ENCODE measurements at regions not wholly inside any gene's neighbourhood (a gene's known extent, or its start where the extent isn't known, plus 50 kb on each side); places are given as distances from the start of the nearest gene placed in this dataset.

- TF ChIP-seq, protein P1, sequence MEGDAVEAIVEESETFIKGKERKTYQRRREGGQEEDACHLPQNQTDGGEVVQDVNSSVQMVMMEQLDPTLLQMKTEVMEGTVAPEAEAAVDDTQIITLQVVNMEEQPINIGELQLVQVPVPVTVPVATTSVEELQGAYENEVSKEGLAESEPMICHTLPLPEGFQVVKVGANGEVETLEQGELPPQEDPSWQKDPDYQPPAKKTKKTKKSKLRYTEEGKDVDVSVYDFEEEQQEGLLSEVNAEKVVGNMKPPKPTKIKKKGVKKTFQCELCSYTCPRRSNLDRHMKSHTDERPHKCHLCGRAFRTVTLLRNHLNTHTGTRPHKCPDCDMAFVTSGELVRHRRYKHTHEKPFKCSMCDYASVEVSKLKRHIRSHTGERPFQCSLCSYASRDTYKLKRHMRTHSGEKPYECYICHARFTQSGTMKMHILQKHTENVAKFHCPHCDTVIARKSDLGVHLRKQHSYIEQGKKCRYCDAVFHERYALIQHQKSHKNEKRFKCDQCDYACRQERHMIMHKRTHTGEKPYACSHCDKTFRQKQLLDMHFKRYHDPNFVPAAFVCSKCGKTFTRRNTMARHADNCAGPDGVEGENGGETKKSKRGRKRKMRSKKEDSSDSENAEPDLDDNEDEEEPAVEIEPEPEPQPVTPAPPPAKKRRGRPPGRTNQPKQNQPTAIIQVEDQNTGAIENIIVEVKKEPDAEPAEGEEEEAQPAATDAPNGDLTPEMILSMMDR (IDR thresholded peaks at IDR 0.05) = no peak
- TF ChIP-seq POLR2A (IDR thresholded peaks at IDR 0.05) = no peak
These were observed 63.3 kb upstream of the ZNF236 start for GRCh38 chr18:76759056-76759455.

All from transverse colon (tissue), 3 donors.